Thymus (tissue), 11 donors: ENCODE measurements at regions not wholly inside any gene's neighbourhood (a gene's known extent, or its start where the extent isn't known, plus 50 kb on each side); places are given as distances from the start of the nearest gene placed in this dataset.
A peak's percentile ranks its signal among the peaks of the same experiment; 100 is the strongest.
"Not testable (repeated sequence)": the region's sequence is repeated elsewhere in the genome, so short reads cannot be mapped to it uniquely, and the experiment has no call there.

Experiments
- DNase-seq, 9 donors: peaks; one replicate each; pipeline ENCODE4 v3.0.0-alpha.2; 2013; ENCODE audit warnings: low spot score in 9 of 9, low read depth in 6 of 9, missing footprints in 1 of 9
- H3K27ac ChIP-seq, 2 donors: one replicate each; pipeline ENCODE4 v1.5.1; 2013; ENCODE audit warnings: control low read depth in 1 of 2, low read depth in 1 of 2, low read length in 1 of 2, mild to moderate bottlenecking in 1 of 2, moderate library complexity in 1 of 2
- H3K27me3 ChIP-seq, 2 donors: one replicate each; pipeline ENCODE4 v1.5.1; 2013; ENCODE audit warnings: low read length in 1 of 2; ENCODE audit not compliant: control insufficient read depth in 2 of 2, insufficient read depth in 1 of 2
- H3K36me3 ChIP-seq, 2 donors: one replicate each; pipeline ENCODE4 v1.5.1; 2013; ENCODE audit warnings: low read length in 1 of 2, mild to moderate bottlenecking in 1 of 2, moderate library complexity in 1 of 2; ENCODE audit not compliant: control insufficient read depth in 2 of 2, insufficient read depth in 2 of 2
- H3K4me1 ChIP-seq, 2 donors: one replicate each; pipeline ENCODE4 v1.5.1; 2013; ENCODE audit warnings: low read length in 2 of 2; ENCODE audit not compliant: control insufficient read depth in 2 of 2, insufficient read depth in 2 of 2
- H3K4me3 ChIP-seq, 2 donors: one replicate each; pipeline ENCODE4 v1.5.1; 2013; ENCODE audit warnings: low read length in 2 of 2, control low read depth in 1 of 2, mild to moderate bottlenecking in 1 of 2
- H3K9me3 ChIP-seq, 2 donors: one replicate each; pipeline ENCODE4 v1.5.1; 2013; ENCODE audit warnings: low read length in 1 of 2, mild to moderate bottlenecking in 1 of 2; ENCODE audit not compliant: control insufficient read depth in 2 of 2, insufficient read depth in 1 of 2
- WGBS: extraction: QIAGEN DNeasy Blood & Tissue Kit; methylation state at CpG from one replicate; pipeline ENCODE4 v1.1.7; 2013; 5-methylcytosine and 5-hydroxymethylcytosine counted together
- donor health status: healthy.

DNA sequence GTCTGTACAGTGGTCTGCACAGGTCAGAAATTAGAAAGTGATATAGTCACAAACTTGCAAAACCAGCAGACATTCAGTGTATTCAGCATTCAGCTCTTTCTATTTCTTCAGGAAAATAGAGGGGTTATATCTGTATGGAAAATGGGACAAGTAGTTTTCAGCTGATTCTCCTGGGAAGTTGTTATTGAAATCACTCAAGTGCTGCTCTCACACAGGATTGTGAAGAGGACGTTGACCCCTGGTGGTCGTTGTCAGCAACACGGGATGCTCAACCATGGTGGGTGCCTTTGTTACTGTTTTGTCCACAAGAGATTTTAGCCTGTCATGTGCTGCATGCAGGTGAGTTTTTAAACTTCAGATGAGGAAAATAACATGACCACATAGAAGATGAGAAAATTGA is 981.8 kb downstream of the TMEM121 start:
- H3K4me3 ChIP-seq = no peak overlapping the region
- H3K4me1 ChIP-seq = peaks cover 42 to 90% of the 10 kb centered on the region in 2 donors
- H3K9me3 ChIP-seq = peaks cover 0 to 4% of the 10 kb centered on the region in 2 donors
- 19% methylated on average over 3 of the region's 3 CpGs for WGBS
- no peaks in the 10 kb centered on the region for H3K27me3 ChIP-seq
- H3K27ac ChIP-seq = peak overlapping the region in 1 of 2 donors; percentile 98
- peak in 1 of 9 donors; percentile 62 for DNase-seq
- no peaks in the 10 kb centered on the region for H3K36me3 ChIP-seq

DNA sequence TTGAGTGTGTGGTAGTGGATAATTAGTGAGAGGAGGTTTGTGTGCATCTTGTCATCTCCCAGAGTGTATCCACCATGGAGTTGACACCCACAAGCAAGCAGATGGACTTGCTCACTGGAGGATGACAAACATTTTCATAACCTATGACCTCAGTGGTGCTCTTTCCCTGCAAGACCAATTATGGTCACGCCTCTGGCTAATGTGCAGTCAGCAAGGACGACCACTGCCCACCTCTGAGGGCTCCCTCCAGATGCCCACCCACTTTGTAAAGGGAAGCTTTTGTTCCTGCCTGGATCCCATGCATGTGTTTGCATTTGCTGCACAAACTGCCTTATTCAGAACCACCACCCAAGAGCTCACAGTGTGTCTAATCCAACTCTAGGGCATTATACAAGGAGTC is 982.8 kb downstream of the TMEM121 start:
- Histone ChIP-seq H3K9me3 (peaks cover 0 to 4% of the 10 kb centered on the region in 2 donors), H3K4me3 (no peak overlapping the region), H3K27me3 (no peaks in the 10 kb centered on the region), H3K27ac (peak overlapping the region in 1 of 2 donors; percentile 98), H3K36me3 (no peaks in the 10 kb centered on the region), H3K4me1 (peaks cover 46 to 99% of the 10 kb centered on the region in 2 donors)
- DNase-seq = no peak
- 93% methylated on average over 2 of the region's 2 CpGs for WGBS

DNA sequence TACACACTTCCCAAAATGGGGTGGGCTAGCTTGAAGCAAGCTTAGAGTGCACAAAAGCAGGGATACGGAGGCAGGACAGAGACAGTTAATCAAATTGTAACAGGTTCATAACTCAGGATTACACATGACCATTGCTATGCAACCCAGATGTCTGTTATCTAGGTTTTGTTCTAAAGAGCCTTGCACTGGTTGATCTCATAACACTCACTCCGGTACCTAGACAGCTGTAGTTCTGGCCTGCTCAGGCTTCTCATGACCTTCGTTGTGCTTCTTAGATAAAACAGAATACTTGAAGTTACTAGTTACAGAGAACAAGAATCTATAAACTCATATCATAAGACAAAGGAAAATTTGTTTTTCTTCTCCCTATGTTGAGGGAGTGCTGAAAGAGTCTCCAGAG is 983.4 kb downstream of the TMEM121 start:
- no peak overlapping the region for H3K4me3 ChIP-seq
- peaks cover 0 to 2% of the 10 kb centered on the region in 2 donors for H3K9me3 ChIP-seq
- H3K4me1 ChIP-seq = peaks cover 46 to 95% of the 10 kb centered on the region in 2 donors
- H3K27ac ChIP-seq = peak overlapping the region; percentile 46 to 98
- DNase-seq = peak in 1 of 9 donors; percentile 65
- WGBS = 37% methylated on average over 3 of the region's 3 CpGs
- no peaks in the 10 kb centered on the region for H3K36me3 ChIP-seq
- H3K27me3 ChIP-seq = no peaks in the 10 kb centered on the region

DNA sequence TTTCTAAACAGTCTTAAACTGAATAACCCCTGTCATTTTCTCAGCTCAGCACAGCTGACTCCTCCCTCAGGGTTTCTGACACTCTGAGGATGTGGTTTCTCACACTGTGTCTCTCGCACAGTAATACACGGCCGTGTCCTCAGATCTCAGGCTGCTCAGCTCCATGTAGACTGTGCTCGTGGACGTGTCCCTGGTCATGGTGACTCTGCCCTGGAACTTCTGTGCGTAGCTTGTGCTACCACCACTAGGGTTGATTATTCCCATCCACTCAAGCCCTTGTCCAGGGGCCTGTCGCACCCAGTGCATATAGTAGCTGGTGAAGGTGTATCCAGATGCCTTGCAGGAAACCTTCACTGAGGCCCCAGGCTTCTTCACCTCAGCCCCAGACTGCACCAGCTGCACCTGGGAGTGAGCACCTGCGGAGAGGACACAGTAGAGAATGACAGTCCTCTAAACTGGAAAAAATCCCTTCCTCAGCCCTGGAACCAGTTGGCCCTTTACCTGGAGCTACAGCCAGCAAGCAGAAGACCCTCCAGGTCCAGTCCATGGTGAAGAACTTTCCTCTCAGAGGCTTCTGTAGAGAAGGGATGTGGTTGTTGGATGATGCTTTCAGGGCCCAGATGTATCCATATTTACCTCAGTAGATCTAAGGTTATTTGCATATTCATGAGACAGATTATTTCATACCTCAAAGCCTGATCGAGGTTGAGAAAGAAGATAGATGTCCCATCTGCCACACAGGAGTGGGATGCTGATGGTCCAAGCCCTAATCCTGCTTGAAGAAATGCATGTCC is 984.8 kb downstream of the TMEM121 start:
- peak overlapping the region; percentile 94 to 98 for H3K27ac ChIP-seq
- no peaks in the 10 kb centered on the region for H3K9me3 ChIP-seq
- no peaks in the 10 kb centered on the region for H3K27me3 ChIP-seq
- H3K36me3 ChIP-seq = no peaks in the 10 kb centered on the region
- peaks cover 39 to 81% of the 10 kb centered on the region in 2 donors for H3K4me1 ChIP-seq
- WGBS = 9% methylated on average over 9 of the region's 9 CpGs
- H3K4me3 ChIP-seq = peak overlapping the region; percentile 6 to 12
- DNase-seq = peak in 7 of 9 donors; percentile 68 to 94 (median 83)

DNA sequence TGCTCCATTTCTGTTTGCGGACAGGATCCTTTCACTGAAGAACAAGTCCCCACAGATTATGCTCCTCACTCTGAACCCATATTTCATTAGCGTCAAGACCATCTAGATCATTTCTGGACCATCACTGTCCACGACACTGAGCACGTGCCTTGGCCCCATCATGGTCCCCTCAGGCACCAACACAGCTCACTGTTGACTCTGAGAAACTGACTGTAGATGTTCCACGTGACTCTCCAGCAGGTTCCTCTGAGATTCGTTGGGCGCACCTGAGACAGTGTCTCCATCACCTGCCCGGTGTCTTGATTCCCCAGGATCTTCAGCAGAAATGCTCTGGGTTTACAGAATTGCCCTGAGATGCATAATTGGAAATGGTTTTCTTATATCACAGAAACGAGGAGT is 985.4 kb downstream of the TMEM121 start:
- Histone ChIP-seq H3K4me3 (no peak overlapping the region), H3K36me3 (no peaks in the 10 kb centered on the region), H3K9me3 (no peaks in the 10 kb centered on the region), H3K27ac (peak overlapping the region; percentile 94 to 98), H3K27me3 (no peaks in the 10 kb centered on the region), H3K4me1 (peaks cover 39 to 75% of the 10 kb centered on the region in 2 donors)
- no peak for DNase-seq
- 95% methylated on average over 9 of the region's 9 CpGs for WGBS

DNA sequence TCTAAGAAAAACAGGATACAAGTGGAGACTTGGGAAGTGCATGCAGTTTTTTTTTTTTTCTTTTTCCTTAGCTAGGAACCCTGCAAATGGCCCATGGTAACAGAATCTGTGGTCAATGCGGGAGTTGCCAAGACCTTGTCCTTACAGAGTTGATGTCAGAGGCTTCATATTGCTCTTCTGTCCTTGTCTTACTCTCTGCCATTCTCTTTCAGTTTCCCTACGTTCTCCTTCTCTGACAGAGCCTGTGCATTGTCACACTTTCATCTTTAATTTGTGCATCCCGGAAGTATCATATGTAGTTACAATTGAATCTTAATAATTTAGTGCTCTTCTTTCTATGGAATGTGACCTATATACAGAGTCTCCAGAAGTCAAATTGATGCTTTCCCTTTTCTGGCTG is 986.9 kb downstream of the TMEM121 start:
- peaks cover 38 to 71% of the 10 kb centered on the region in 2 donors for H3K4me1 ChIP-seq
- WGBS = 40% methylated on average over 3 of the region's 3 CpGs
- H3K36me3 ChIP-seq = no peaks in the 10 kb centered on the region
- H3K27me3 ChIP-seq = no peaks in the 10 kb centered on the region
- no peak overlapping the region for H3K4me3 ChIP-seq
- peaks cover 0 to 3% of the 10 kb centered on the region in 2 donors for H3K9me3 ChIP-seq
- peak overlapping the region in 1 of 2 donors; percentile 60 for H3K27ac ChIP-seq
- no peak for DNase-seq

DNA sequence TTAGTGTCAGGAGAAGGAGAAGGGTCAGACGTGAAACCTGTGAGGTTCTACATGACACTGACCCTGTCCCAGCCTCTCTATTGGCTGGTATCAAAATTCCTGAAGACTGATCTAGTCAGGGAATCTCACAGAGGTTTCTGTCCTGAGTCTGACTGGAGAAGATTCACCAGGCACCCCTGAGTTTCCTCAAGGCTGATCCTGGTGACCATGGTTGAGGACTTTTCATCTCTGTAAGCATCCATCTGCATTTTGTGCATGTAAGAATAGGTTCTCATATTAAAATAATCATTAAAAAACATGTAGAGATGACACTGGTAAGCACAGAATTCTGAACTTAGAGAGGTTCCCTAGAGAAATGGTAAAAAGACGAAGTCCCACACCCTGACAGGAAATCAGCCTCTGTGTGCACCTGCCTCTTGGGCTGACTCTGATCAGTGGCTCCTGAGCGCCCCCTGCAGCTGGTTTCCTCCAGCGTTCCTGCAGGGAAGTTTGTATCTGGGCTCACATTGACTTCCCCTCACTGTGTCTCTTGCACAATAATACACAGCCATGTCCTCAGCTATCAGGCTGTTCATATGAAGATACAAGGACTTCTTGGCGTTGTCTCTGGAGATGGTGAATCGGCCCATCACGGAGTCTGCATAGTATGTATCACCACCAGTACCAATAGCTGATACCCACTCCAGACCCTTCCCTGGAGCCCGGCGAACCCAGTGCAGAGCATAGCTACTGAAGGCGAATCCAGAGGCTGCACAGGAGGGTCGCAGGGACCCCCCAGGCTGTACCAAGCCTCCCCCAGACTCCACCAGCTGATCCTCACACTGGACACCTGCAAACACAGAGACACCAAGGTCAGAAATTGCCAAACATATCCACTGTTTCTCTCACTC is 991.9 kb downstream of the TMEM121 start:
- H3K36me3 ChIP-seq = no peaks in the 10 kb centered on the region
- WGBS = 47% methylated on average over 11 of the region's 11 CpGs
- DNase-seq = peak in 7 of 9 donors; percentile 74 to 95 (median 88)

DNA sequence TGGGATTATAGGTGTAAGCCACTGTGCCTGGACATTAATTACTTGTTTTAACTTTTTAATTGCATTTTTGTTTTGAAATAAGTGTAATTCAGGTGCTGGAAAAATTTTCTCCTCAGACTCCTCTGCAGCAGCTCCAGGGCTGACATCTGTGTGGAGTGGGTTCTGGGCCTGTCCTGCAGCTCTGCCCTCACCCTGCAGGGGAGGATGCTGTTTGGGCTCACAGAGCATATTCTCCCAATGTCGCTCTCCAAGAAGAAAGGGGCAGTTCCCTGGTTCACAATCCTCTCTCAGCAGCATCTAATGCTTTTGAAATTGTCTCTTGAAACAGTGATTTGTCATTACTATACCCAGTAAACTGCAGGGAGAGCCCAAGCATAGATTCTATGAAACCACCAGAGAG is 995.7 kb downstream of the TMEM121 start:
- not testable (repeated sequence) for H3K9me3 ChIP-seq, H3K4me3 ChIP-seq, H3K36me3 ChIP-seq, H3K27me3 ChIP-seq, H3K27ac ChIP-seq
- WGBS = 24% methylated on average over 1 of the region's 1 CpG
- peak in 1 of 9 donors; percentile 47 for DNase-seq
- H3K4me1 ChIP-seq = peaks cover 15 to 18% of the 10 kb centered on the region in 2 donors

More for the DNA sequence above, 991.9 kb downstream of the TMEM121 start:
- no peaks in the 10 kb centered on the region for H3K27me3 ChIP-seq
- H3K4me1 ChIP-seq = peaks cover 18 to 29% of the 10 kb centered on the region in 2 donors
- peaks cover 0 to 3% of the 10 kb centered on the region in 2 donors for H3K9me3 ChIP-seq
- no peak overlapping the region for H3K4me3 ChIP-seq
- H3K27ac ChIP-seq = peak overlapping the region in 1 of 2 donors; percentile 94

DNA sequence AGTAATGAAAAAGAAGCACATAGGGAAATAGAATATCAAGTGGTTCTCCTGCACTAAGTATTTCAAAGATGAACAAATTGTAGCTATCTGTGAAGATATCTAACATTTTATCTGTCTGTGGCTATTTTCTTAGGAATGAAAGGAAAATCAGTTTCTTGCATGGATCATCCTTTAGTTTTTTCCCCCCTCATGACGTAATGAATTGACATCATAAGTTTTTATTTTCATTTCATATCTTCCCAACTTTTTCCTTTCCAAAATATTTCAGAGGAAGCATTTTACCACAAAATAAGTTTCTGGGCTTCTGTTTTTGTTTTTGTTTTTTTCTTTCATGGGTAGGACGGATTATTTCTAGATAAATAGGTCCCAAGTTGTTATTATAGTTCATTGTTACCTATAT is 996.6 kb downstream of the TMEM121 start:
- Histone ChIP-seq H3K4me3 (no peak overlapping the region), H3K27me3 (no peaks in the 10 kb centered on the region), H3K27ac (no peak overlapping the region), H3K9me3 (peaks cover 0 to 12% of the 10 kb centered on the region in 2 donors), H3K36me3 (no peaks in the 10 kb centered on the region), H3K4me1 (peaks cover 6 to 10% of the 10 kb centered on the region in 2 donors)
- 44% methylated on average over 2 of the region's 2 CpGs for WGBS
- no peak for DNase-seq
